SK-N-SH (cell line): ENCODE measurements at regions not wholly inside any gene's neighbourhood (a gene's known extent, or its start where the extent isn't known, plus 50 kb on each side); places are given as distances from the start of the nearest gene placed in this dataset.

Experiments used
- CTCF ChIA-PET: fragments of 300-600, 350-600 bp; formaldehyde crosslinking; extraction: SDS; loops from one replicate; lab custom pipeline; 2021; lab: Yijun Ruan, JAX
- POLR2A ChIA-PET: fragments of 350-600 bp; sonication (Branson Sonifier 250); formaldehyde crosslinking; extraction: SDS; loops from one replicate; lab custom pipeline; 2020; ENCODE audit warnings: antibody characterized with exemption, inconsistent platforms; lab: Yijun Ruan, JAX
- DNase-seq: peaks from one replicate; pipeline ENCODE4 v3.0.0; 2012
- H2AFZ ChIP-seq: fragments of 200-600 bp; sonication (generic); 2 replicates; pipeline ENCODE4 v1.8.1; 2016; ENCODE audit warnings: antibody characterized with exemption, mild to moderate bottlenecking, low read depth
- H3F3A ChIP-seq: fragments of 200-600 bp; sonication (generic); replicated peaks from 2 replicates; pipeline ENCODE3; 2016; ENCODE audit warnings: antibody characterized with exemption, mild to moderate bottlenecking; ENCODE audit not compliant: insufficient read depth
- H3K27ac ChIP-seq, 2 experiments: fragments of 200-500 bp in 1 of 2; fragments of 200-600 bp in 1 of 2; sonication (Bioruptor generic) in 1 of 2; sonication (generic), shearing (Covaris generic) in 1 of 2; 2 replicates each; pipeline versions ENCODE4 v1.5.1 to v1.6.1; 2014 to 2016; ENCODE audit warnings: low read depth in 2 of 2, inconsistent platforms in 1 of 2, low read length in 1 of 2, mild to moderate bottlenecking in 1 of 2, mixed read lengths in 1 of 2
- H3K27me3 ChIP-seq: fragments of 200-600 bp; sonication (generic), shearing (Covaris generic); 2 replicates; pipeline ENCODE4 v1.6.1; 2016; ENCODE audit warnings: mixed run types; ENCODE audit not compliant: insufficient read depth
- H3K36me3 ChIP-seq, 2 experiments: fragments of 200-500 bp in 1 of 2; fragments of 200-600 bp in 1 of 2; sonication (Bioruptor generic) in 1 of 2; sonication (generic) in 1 of 2; replicated peaks in 1 of 2; 2 replicates each; pipeline versions ENCODE3 to v1.5.1; 2014 to 2016; ENCODE audit warnings: low read length in 1 of 2, mild to moderate bottlenecking in 1 of 2; ENCODE audit not compliant: insufficient read depth in 2 of 2, control insufficient read depth in 1 of 2
- H3K4me1 ChIP-seq, 2 experiments: fragments of 200-500 bp in 1 of 2; fragments of 200-600 bp in 1 of 2; sonication (Bioruptor generic) in 1 of 2; sonication (generic), shearing (Covaris generic) in 1 of 2; 2 replicates each; pipeline versions ENCODE4 v1.5.1 to v1.6.1; 2014 to 2016; ENCODE audit warnings: low read depth in 1 of 2, low read length in 1 of 2, mixed run types in 1 of 2; ENCODE audit not compliant: insufficient read depth in 2 of 2, control insufficient read depth in 1 of 2
- H3K4me2 ChIP-seq: fragments of 200-600 bp; sonication (generic), shearing (Covaris generic); 2 replicates; pipeline ENCODE4 v1.6.1; 2017; ENCODE audit warnings: mixed run types
- H3K4me3 ChIP-seq, 2 experiments: fragments of 200-500 bp in 1 of 2; fragments of 200-600 bp in 1 of 2; sonication (Bioruptor generic) in 1 of 2; sonication (generic), shearing (Covaris generic) in 1 of 2; 2 replicates each; pipeline versions ENCODE4 v1.5.1 to v1.8.1; 2014 to 2016; ENCODE audit warnings: low read depth in 2 of 2, inconsistent platforms in 1 of 2, low read length in 1 of 2, mild to moderate bottlenecking in 1 of 2, mixed read lengths in 1 of 2, moderate library complexity in 1 of 2
- H3K79me2 ChIP-seq: fragments of 200-600 bp; sonication (generic); 2 replicates; pipeline ENCODE4 v1.8.1; 2017; ENCODE audit warnings: mild to moderate bottlenecking; ENCODE audit not compliant: insufficient read depth
- H3K9ac ChIP-seq: fragments of 200-600 bp; sonication (generic); 2 replicates; pipeline ENCODE4 v1.6.1; 2017; ENCODE audit warnings: mixed run types
- H3K9me2 ChIP-seq: fragments of 200-600 bp; sonication (generic); 2 replicates; pipeline ENCODE4 v1.6.1; 2017; ENCODE audit warnings: mixed run types
- H3K9me3 ChIP-seq: fragments of 200-600 bp; sonication (generic); 2 replicates; pipeline ENCODE4 v1.6.1; 2017; ENCODE audit warnings: mixed run types, mild to moderate bottlenecking, moderate library complexity
- H4K20me1 ChIP-seq: fragments of 200-600 bp; sonication (generic); 2 replicates; pipeline ENCODE4 v1.6.1; 2017; ENCODE audit warnings: mild to moderate bottlenecking, mixed run types; ENCODE audit not compliant: insufficient read depth
- FOXJ3 ChIP-seq: sonication (generic); formaldehyde crosslinking; IDR thresholded peaks from 2 replicates; pipeline ENCODE4 v1.5.1; 2020; ENCODE audit warnings: mild to moderate bottlenecking, missing genetic modification reagents
- FOXM1 ChIP-seq: IDR thresholded peaks from 2 replicates; pipeline ENCODE4 v1.4.0; 2012; ENCODE audit warnings: low read depth, mild to moderate bottlenecking
- JUND ChIP-seq: IDR thresholded peaks from 2 replicates; pipeline ENCODE4 v1.4.0; 2012
- MAX ChIP-seq: IDR thresholded peaks from 2 replicates; pipeline ENCODE4 v1.4.0; 2012; ENCODE audit warnings: low read depth
- MEF2A ChIP-seq: IDR thresholded peaks from 2 replicates; pipeline ENCODE4 v1.4.0; 2012; ENCODE audit warnings: low read depth, borderline replicate concordance
- MXI1 ChIP-seq: IDR thresholded peaks from 2 replicates; pipeline ENCODE4 v1.6.1; 2012; ENCODE audit warnings: mild to moderate bottlenecking, low read depth, low read length, improper control_type of control experiment
- RCOR1 ChIP-seq: fragments of 150-350 bp; IDR thresholded peaks from 2 replicates; pipeline ENCODE4 v1.6.1; 2017; ENCODE audit warnings: antibody characterized with exemption, low read length
- RFX5 ChIP-seq: IDR thresholded peaks from 2 replicates; pipeline ENCODE4 v1.6.1; 2012; ENCODE audit warnings: mild to moderate bottlenecking, improper control_type of control experiment, low read length
- RXRA ChIP-seq: IDR thresholded peaks from 2 replicates; pipeline ENCODE4 v1.4.0; 2012; ENCODE audit warnings: low read depth, mild to moderate bottlenecking, borderline replicate concordance
- SMC3 ChIP-seq: IDR thresholded peaks from 2 replicates; pipeline ENCODE4 v1.6.1; 2012; ENCODE audit warnings: low read depth, low read length, improper control_type of control experiment
- TCF12 ChIP-seq: IDR thresholded peaks from 2 replicates; pipeline ENCODE4 v1.4.0; 2012
- USF2 ChIP-seq: fragments of 150-350 bp; IDR thresholded peaks from 2 replicates; pipeline ENCODE4 v1.6.1; 2017; ENCODE audit warnings: antibody characterized with exemption, low read length, low read depth, borderline replicate concordance
- WGBS: methylation state at CpG from one replicate; pipeline ENCODE4 v1.1.6; 2017; ENCODE audit warnings: low lambda C conversion rate; 5-methylcytosine and 5-hydroxymethylcytosine counted together
- TF ChIP-seq, protein P1 (sequence below): IDR thresholded peaks from 2 replicates; pipeline ENCODE4 v1.4.0; 2012; ENCODE audit warnings: low read depth, borderline replicate concordance
- TF ChIP-seq, protein P2 (sequence below): fragments of 200-600 bp; sonication (generic); IDR thresholded peaks from 2 replicates; pipeline ENCODE4 v1.6.1; 2017; ENCODE audit warnings: antibody characterized with exemption, mild to moderate bottlenecking, moderate library complexity

DNA sequence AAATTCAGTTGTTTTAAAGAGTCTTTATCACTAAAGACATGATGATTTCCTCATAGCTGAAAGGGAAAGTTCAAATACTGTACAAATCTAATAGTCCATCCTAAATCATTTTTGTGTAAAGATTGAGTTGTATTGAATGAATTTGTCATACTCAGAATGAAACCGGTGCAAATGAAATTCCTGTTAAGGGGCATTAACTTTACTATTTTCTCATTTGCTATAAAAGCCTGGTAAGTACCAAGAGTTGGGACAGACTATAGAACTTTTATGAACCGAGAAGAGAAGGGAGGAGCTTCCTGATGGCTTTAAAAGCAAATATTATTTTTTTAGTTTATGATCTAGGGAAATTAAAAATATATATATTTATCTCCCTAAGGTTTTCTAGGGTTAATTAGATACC lies 260.0 kb upstream of the AKR1E2 start:
- Histone ChIP-seq H3K27ac (no peak overlapping the region), H3K9me2 (no peaks in the 10 kb centered on the region), H3F3A (no peaks in the 10 kb centered on the region), H3K4me3 (no peak overlapping the region), H3K4me1 (no peaks in the 10 kb centered on the region), H3K27me3 (no peaks in the 10 kb centered on the region), H3K36me3 (no peaks in the 10 kb centered on the region), H3K9me3 (no peaks in the 10 kb centered on the region), H2AFZ (no peak overlapping the region), H4K20me1 (no peaks in the 10 kb centered on the region), H3K79me2 (no peaks in the 10 kb centered on the region), H3K4me2 (no peak overlapping the region), H3K9ac (no peak overlapping the region)
- TF ChIP-seq USF2 (no peak), RXRA (no peak), MEF2A (no peak), TCF12 (no peak), RFX5 (no peak), MAX (no peak), RCOR1 (no peak), JUND (no peak), SMC3 (no peak), FOXJ3 (CRISPR knock-in tag) (no peak)
- TF ChIP-seq, protein P1, sequence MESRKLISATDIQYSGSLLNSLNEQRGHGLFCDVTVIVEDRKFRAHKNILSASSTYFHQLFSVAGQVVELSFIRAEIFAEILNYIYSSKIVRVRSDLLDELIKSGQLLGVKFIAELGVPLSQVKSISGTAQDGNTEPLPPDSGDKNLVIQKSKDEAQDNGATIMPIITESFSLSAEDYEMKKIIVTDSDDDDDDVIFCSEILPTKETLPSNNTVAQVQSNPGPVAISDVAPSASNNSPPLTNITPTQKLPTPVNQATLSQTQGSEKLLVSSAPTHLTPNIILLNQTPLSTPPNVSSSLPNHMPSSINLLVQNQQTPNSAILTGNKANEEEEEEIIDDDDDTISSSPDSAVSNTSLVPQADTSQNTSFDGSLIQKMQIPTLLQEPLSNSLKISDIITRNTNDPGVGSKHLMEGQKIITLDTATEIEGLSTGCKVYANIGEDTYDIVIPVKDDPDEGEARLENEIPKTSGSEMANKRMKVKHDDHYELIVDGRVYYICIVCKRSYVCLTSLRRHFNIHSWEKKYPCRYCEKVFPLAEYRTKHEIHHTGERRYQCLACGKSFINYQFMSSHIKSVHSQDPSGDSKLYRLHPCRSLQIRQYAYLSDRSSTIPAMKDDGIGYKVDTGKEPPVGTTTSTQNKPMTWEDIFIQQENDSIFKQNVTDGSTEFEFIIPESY = no peak
- TF ChIP-seq, protein P2, sequence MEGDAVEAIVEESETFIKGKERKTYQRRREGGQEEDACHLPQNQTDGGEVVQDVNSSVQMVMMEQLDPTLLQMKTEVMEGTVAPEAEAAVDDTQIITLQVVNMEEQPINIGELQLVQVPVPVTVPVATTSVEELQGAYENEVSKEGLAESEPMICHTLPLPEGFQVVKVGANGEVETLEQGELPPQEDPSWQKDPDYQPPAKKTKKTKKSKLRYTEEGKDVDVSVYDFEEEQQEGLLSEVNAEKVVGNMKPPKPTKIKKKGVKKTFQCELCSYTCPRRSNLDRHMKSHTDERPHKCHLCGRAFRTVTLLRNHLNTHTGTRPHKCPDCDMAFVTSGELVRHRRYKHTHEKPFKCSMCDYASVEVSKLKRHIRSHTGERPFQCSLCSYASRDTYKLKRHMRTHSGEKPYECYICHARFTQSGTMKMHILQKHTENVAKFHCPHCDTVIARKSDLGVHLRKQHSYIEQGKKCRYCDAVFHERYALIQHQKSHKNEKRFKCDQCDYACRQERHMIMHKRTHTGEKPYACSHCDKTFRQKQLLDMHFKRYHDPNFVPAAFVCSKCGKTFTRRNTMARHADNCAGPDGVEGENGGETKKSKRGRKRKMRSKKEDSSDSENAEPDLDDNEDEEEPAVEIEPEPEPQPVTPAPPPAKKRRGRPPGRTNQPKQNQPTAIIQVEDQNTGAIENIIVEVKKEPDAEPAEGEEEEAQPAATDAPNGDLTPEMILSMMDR = no peak
- ChIA-PET CTCF (no interaction called here), POLR2A (no interaction called here)
- no peak for DNase-seq
- 81% methylated on average over 2 of the region's 2 CpGs for WGBS

DNA sequence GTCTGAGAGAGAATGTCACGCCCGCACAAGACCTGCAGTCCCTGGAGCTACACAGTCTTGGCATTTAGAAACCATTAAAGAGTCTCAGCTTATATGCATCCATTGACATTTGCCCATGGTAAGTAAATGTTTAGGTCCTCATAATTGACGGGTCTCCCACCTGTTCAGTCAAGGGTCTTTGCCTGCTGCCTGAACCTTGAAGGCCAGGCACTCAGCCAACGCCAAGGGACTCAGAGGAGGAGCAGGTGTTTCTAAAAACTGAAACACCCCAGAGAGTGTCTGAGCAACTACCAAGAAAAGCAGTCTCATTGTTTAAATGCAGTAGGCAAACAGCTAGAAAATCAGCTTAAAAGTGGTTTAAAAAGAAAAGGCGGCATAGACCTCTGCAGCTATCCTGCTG lies 264.7 kb upstream of the AKR1E2 start:
- Histone ChIP-seq H3F3A (peaks cover 1% of the 10 kb centered on the region), H3K4me2 (no peak overlapping the region), H3K9me3 (no peaks in the 10 kb centered on the region; the same call in 1 of the 2 replicates), H3K27me3 (no peaks in the 10 kb centered on the region), H4K20me1 (no peaks in the 10 kb centered on the region), H3K27ac (no peak overlapping the region), H3K36me3 (no peaks in the 10 kb centered on the region), H2AFZ (no peak overlapping the region), H3K9me2 (no peaks in the 10 kb centered on the region), H3K79me2 (no peaks in the 10 kb centered on the region), H3K4me1 (no peaks in the 10 kb centered on the region), H3K9ac (no peak overlapping the region), H3K4me3 (no peak overlapping the region)
- DNase-seq = no peak
- TF ChIP-seq, protein P1 = no peak
- no peak for TF ChIP-seq MAX
- TF ChIP-seq SMC3 = no peak
- no peak for TF ChIP-seq JUND
- TF ChIP-seq MXI1 = no peak
- no peak for TF ChIP-seq FOXM1
- POLR2A ChIA-PET = no interaction called here
- CTCF ChIA-PET = interaction anchor here (0.9 kb wide), 1 partner anchor 9 kb away, joined by 3 read pairs; no protein-coding TSS in a partner anchor
- WGBS = 86% methylated on average over 5 of the region's 5 CpGs
